Panc1 (cell line): ENCODE measurements at regions not wholly inside any gene's neighbourhood (a gene's known extent, or its start where the extent isn't known, plus 50 kb on each side); places are given as distances from the start of the nearest gene placed in this dataset.

Source experiments
- ATAC-seq: fragments of 200-7000 bp; cut with Tn5 transposase; 2 replicates; pipeline ENCODE4 v1.9.1; 2020; ENCODE audit warnings: mild to moderate bottlenecking, moderate library complexity
- BruUV-seq: library from RNA; stranded (reverse); fragments of 400-500 nt; replicated peaks from 2 replicates; lab custom pipeline; 2021; lab: Mats Ljungman, UMichigan
- CTCF ChIA-PET: fragments of 300-600 bp; sonication (Branson Sonifier 250); formaldehyde crosslinking; loops from one replicate; lab custom pipeline; 2022; ENCODE audit warnings: antibody characterized with exemption; lab: Charles Lee
- POLR2A ChIA-PET: fragments of 300-600 bp; sonication (Branson Sonifier 250); formaldehyde crosslinking; loops from one replicate; lab custom pipeline; 2022; ENCODE audit warnings: antibody characterized with exemption; lab: Charles Lee
- DNase-seq: peaks from one replicate; pipeline ENCODE4 v3.0.0-alpha.2; 2010; ENCODE audit warnings: low read depth, low spot score
- H3K27ac ChIP-seq: 2 replicates; pipeline ENCODE4 v1.5.1; 2011; ENCODE audit warnings: mild to moderate bottlenecking, low read length, inconsistent platforms
- H3K27me3 ChIP-seq: fragments of 200-500 bp; sonication (Bioruptor generic); 2 replicates; pipeline ENCODE4 v1.6.0; 2014; ENCODE audit warnings: low read length, inconsistent platforms; ENCODE audit not compliant: control insufficient read depth, insufficient read depth
- H3K36me3 ChIP-seq: fragments of 200-500 bp; sonication (Bioruptor generic); 2 replicates; pipeline ENCODE4 v1.5.1; 2014; ENCODE audit warnings: inconsistent platforms, mild to moderate bottlenecking, low read length, moderate library complexity; ENCODE audit not compliant: control insufficient read depth, insufficient read depth
- H3K4me1 ChIP-seq: 2 replicates; pipeline ENCODE4 v1.5.1; 2011; ENCODE audit warnings: inconsistent platforms, mild to moderate bottlenecking, low read length, moderate library complexity; ENCODE audit not compliant: control insufficient read depth, insufficient read depth
- H3K4me3 ChIP-seq, 2 experiments: 2 replicates each; pipeline ENCODE4 v1.5.1; 2011 to 2012; ENCODE audit warnings: low read depth in 2 of 2, low read length in 2 of 2, mild to moderate bottlenecking in 2 of 2, inconsistent platforms in 1 of 2, moderate library complexity in 1 of 2
- H3K9me3 ChIP-seq: fragments of 200-500 bp; sonication (Bioruptor generic); 2 replicates; pipeline ENCODE4 v1.5.1; 2014; ENCODE audit warnings: low read depth, mild to moderate bottlenecking, inconsistent platforms, low read length, moderate library complexity; ENCODE audit not compliant: control insufficient read depth, insufficient read depth
- CTCF ChIP-seq: fragments of 450-650 bp; IDR thresholded peaks from 2 replicates; pipeline ENCODE4 v1.5.1; 2017; ENCODE audit warnings: mild to moderate bottlenecking
- POLR2AphosphoS5 ChIP-seq: IDR thresholded peaks from 2 replicates; pipeline ENCODE4 v1.6.1; 2012; ENCODE audit warnings: mild to moderate bottlenecking, low read depth, low read length, moderate library complexity
- REST ChIP-seq, 2 experiments: IDR thresholded peaks; 2 replicates each; pipeline ENCODE4 v1.6.1; 2011 to 2012; ENCODE audit warnings: low read depth in 2 of 2, control low read depth in 1 of 2, low read length in 1 of 2, mild to moderate bottlenecking in 1 of 2, moderate library complexity in 1 of 2; ENCODE audit not compliant: insufficient read depth in 1 of 2
- SIN3A ChIP-seq: IDR thresholded peaks from 2 replicates; pipeline ENCODE4 v1.6.1; 2012; ENCODE audit warnings: low read depth, mild to moderate bottlenecking, low read length, moderate library complexity, borderline replicate concordance; ENCODE audit not compliant: insufficient read depth
- TCF7L2 ChIP-seq: IDR thresholded peaks from 2 replicates; pipeline ENCODE4 v1.6.1; 2011; ENCODE audit warnings: mild to moderate bottlenecking, low read depth, low read length, inconsistent platforms
- in situ Hi-C: cut with HindIII; loops from 2 replicates; pipeline ENCODE4 v1.10.0; 2016; ENCODE audit warnings: low sequenced_read_pairs, low pct_unique_long_range_greater_than_20kb
- intact Hi-C: fragments of 100-400 bp; cut with micrococcal nuclease; formaldehyde crosslinking; loops from one replicate; pipeline ENCODE4 v1.10.0; 2022; ENCODE audit not compliant: unreplicated experiment

- intact Hi-C loops (no loop called here), in situ Hi-C loops (no loop called here)
- POLR2A ChIA-PET, result no interaction called here
- H3K4me1 ChIP-seq, result no peaks in the 10 kb centered on the region
- H3K27ac ChIP-seq, result no peak overlapping the region
- DNase-seq, result no peak
- no peak for TF ChIP-seq REST (IDR thresholded peaks at IDR 0.05; ENCODE audit: insufficient read depth in 1 of 2, low read depth in 2 of 2, low read length in 1 of 2)
- no peak for TF ChIP-seq TCF7L2
- TF ChIP-seq POLR2AphosphoS5, result no peak
- TF ChIP-seq SIN3A, result no peak
- no peak for TF ChIP-seq CTCF
- CTCF ChIA-PET, result no interaction called here
- no peaks in the 10 kb centered on the region for H3K27me3 ChIP-seq
- ATAC-seq, result no peak
- no TSS peak for BruUV-seq
- no peaks in the 10 kb centered on the region for H3K9me3 ChIP-seq
- no peak overlapping the region for H3K4me3 ChIP-seq
- no peaks in the 10 kb centered on the region for H3K36me3 ChIP-seq
Observed at GRCh38 chr5:60256546-60256945, 363.0 kb upstream of the PDE4D start.

- DNase-seq, result no peak
- intact Hi-C loops (no loop called here), in situ Hi-C loops (no loop called here)
- no TSS peak for BruUV-seq
- ChIA-PET POLR2A (no interaction called here), CTCF (no interaction called here)
- H3K4me3 ChIP-seq, result no peak overlapping the region
- H3K4me1 ChIP-seq, result no peaks in the 10 kb centered on the region
- no peak for ATAC-seq
- no peaks in the 10 kb centered on the region for H3K27me3 ChIP-seq
- no peaks in the 10 kb centered on the region for H3K9me3 ChIP-seq
- no peak overlapping the region for H3K27ac ChIP-seq
- TF ChIP-seq TCF7L2 (no peak), SIN3A (no peak), POLR2AphosphoS5 (no peak), REST (IDR thresholded peaks at IDR 0.05; ENCODE audit: insufficient read depth in 1 of 2, low read depth in 2 of 2, low read length in 1 of 2) (no peak), CTCF (no peak)
- H3K36me3 ChIP-seq, result no peaks in the 10 kb centered on the region
Observed at GRCh38 chr5:60248901-60249300, 355.4 kb upstream of the PDE4D start.
